HUES6 (cell line): ENCODE measurements at regions not wholly inside any gene's neighbourhood (a gene's known extent, or its start where the extent isn't known, plus 50 kb on each side); places are given as distances from the start of the nearest gene placed in this dataset.

Experiments used
- H3K27ac ChIP-seq: 2 replicates; pipeline ENCODE4 v1.7.0; 2013; ENCODE audit warnings: low read depth, mild to moderate bottlenecking, low read length, inconsistent platforms
- H3K27me3 ChIP-seq: 2 replicates; pipeline ENCODE4 v1.6.1; 2013; ENCODE audit warnings: low read length; ENCODE audit not compliant: control insufficient read depth, insufficient read depth
- H3K36me3 ChIP-seq: 2 replicates; pipeline ENCODE4 v1.6.1; 2013; ENCODE audit warnings: low read length; ENCODE audit not compliant: control insufficient read depth, insufficient read depth
- H3K4me1 ChIP-seq: 2 replicates; pipeline ENCODE4 v1.6.1; 2013; ENCODE audit warnings: low read length; ENCODE audit not compliant: control insufficient read depth, insufficient read depth
- H3K4me3 ChIP-seq: 2 replicates; pipeline ENCODE4 v1.5.1; 2013; ENCODE audit warnings: low read depth, low read length
- H3K9ac ChIP-seq: one replicate; pipeline ENCODE4 v1.6.1; 2013; ENCODE audit warnings: mild to moderate bottlenecking, low read length
- H3K9me3 ChIP-seq: 2 replicates; pipeline ENCODE4 v1.6.1; 2013; ENCODE audit warnings: low read depth, low read length; ENCODE audit not compliant: control insufficient read depth, insufficient read depth

GRCh38 chr13:106898231-106898630 is 330.3 kb upstream of the ARGLU1 start:
- H3K9ac ChIP-seq, result no peak overlapping the region
- no peaks in the 10 kb centered on the region for H3K9me3 ChIP-seq
- no peaks in the 10 kb centered on the region for H3K4me1 ChIP-seq
- H3K4me3 ChIP-seq, result no peak overlapping the region
- no peaks in the 10 kb centered on the region for H3K36me3 ChIP-seq
- no peaks in the 10 kb centered on the region for H3K27me3 ChIP-seq
- H3K27ac ChIP-seq, result no peak overlapping the region

- Histone ChIP-seq H3K27ac (no peak overlapping the region), H3K27me3 (no peaks in the 10 kb centered on the region), H3K36me3 (no peaks in the 10 kb centered on the region), H3K9me3 (peaks cover 34% of the 10 kb centered on the region), H3K9ac (no peak overlapping the region), H3K4me3 (no peak overlapping the region), H3K4me1 (0 out of 2 replicates have a peak, but pooled peaks cover 2% of the 10 kb centered on the region)
Measured at GRCh38 chr13:106888148-106888547, 320.2 kb upstream of the ARGLU1 start.

- H3K9me3 ChIP-seq, result peaks cover 34% of the 10 kb centered on the region
- 0 out of 2 replicates have a peak, but pooled peaks cover 6% of the 10 kb centered on the region for H3K4me1 ChIP-seq
- no peak overlapping the region for H3K9ac ChIP-seq
- H3K4me3 ChIP-seq, result no peak overlapping the region
- H3K27ac ChIP-seq, result no peak overlapping the region
- no peaks in the 10 kb centered on the region for H3K36me3 ChIP-seq
- H3K27me3 ChIP-seq, result no peaks in the 10 kb centered on the region
Measured at GRCh38 chr13:106887686-106888085, 319.7 kb upstream of the ARGLU1 start.

- H3K9ac ChIP-seq, result no peak overlapping the region
- H3K9me3 ChIP-seq, result peaks cover 22% of the 10 kb centered on the region
- no peaks in the 10 kb centered on the region for H3K36me3 ChIP-seq
- H3K27ac ChIP-seq, result no peak overlapping the region
- H3K27me3 ChIP-seq, result no peaks in the 10 kb centered on the region
- H3K4me1 ChIP-seq, result peaks cover 16% of the 10 kb centered on the region
- H3K4me3 ChIP-seq, result no peak overlapping the region
Measured at GRCh38 chr13:106883976-106884375, 316.0 kb upstream of the ARGLU1 start.

- Histone ChIP-seq H3K27me3 (no peaks in the 10 kb centered on the region), H3K4me1 (peaks cover 16% of the 10 kb centered on the region), H3K9me3 (peaks cover 9% of the 10 kb centered on the region), H3K4me3 (no peak overlapping the region), H3K27ac (no peak overlapping the region), H3K36me3 (no peaks in the 10 kb centered on the region), H3K9ac (no peak overlapping the region)
Measured at GRCh38 chr13:106882246-106882645, 314.3 kb upstream of the ARGLU1 start.

GRCh38 chr13:106879806-106880205 is 311.9 kb upstream of the ARGLU1 start:
- Histone ChIP-seq H3K36me3 (no peaks in the 10 kb centered on the region), H3K4me1 (peaks cover 19% of the 10 kb centered on the region), H3K27me3 (no peaks in the 10 kb centered on the region)

GRCh38 chr13:106874323-106874722 is 306.4 kb upstream of the ARGLU1 start:
- peaks cover 3% of the 10 kb centered on the region; the same call in 1 of the 2 replicates for H3K9me3 ChIP-seq
- H3K4me1 ChIP-seq, result peaks cover 10% of the 10 kb centered on the region
- no peaks in the 10 kb centered on the region for H3K27me3 ChIP-seq
- H3K9ac ChIP-seq, result no peak overlapping the region
- no peaks in the 10 kb centered on the region for H3K36me3 ChIP-seq
- no peak overlapping the region for H3K27ac ChIP-seq
- H3K4me3 ChIP-seq, result no peak overlapping the region

More at GRCh38 chr13:106879806-106880205, 311.9 kb upstream of the ARGLU1 start:
- H3K27ac ChIP-seq, result no peak overlapping the region
- H3K9ac ChIP-seq, result no peak overlapping the region
- peaks cover 3% of the 10 kb centered on the region; the same call in 1 of the 2 replicates for H3K9me3 ChIP-seq
- no peak overlapping the region for H3K4me3 ChIP-seq

GRCh38 chr13:106873810-106874209 is 305.9 kb upstream of the ARGLU1 start:
- Histone ChIP-seq H3K27ac (no peak overlapping the region), H3K9ac (no peak overlapping the region), H3K9me3 (peaks cover 2% of the 10 kb centered on the region; the same call in 1 of the 2 replicates), H3K36me3 (no peaks in the 10 kb centered on the region), H3K27me3 (no peaks in the 10 kb centered on the region), H3K4me1 (peaks cover 10% of the 10 kb centered on the region), H3K4me3 (no peak overlapping the region)

GRCh38 chr13:106867249-106867648 is 299.3 kb upstream of the ARGLU1 start:
- Histone ChIP-seq H3K27me3 (no peaks in the 10 kb centered on the region), H3K9ac (no peak overlapping the region), H3K27ac (no peak overlapping the region), H3K4me3 (no peak overlapping the region), H3K4me1 (peaks cover 13% of the 10 kb centered on the region), H3K36me3 (no peaks in the 10 kb centered on the region), H3K9me3 (no peaks in the 10 kb centered on the region)

GRCh38 chr13:106865716-106866440 is 297.9 kb upstream of the ARGLU1 start:
- Histone ChIP-seq H3K4me3 (no peak overlapping the region), H3K27ac (no peak overlapping the region), H3K4me1 (peaks cover 12% of the 10 kb centered on the region), H3K36me3 (no peaks in the 10 kb centered on the region), H3K27me3 (no peaks in the 10 kb centered on the region), H3K9ac (no peak overlapping the region), H3K9me3 (no peaks in the 10 kb centered on the region)

- no peaks in the 10 kb centered on the region for H3K9me3 ChIP-seq
- H3K27ac ChIP-seq, result peak overlapping the region; percentile 95
- H3K4me3 ChIP-seq, result peak overlapping the region; percentile 22; the same call in 1 of the 2 replicates
- no peaks in the 10 kb centered on the region for H3K36me3 ChIP-seq
- H3K4me1 ChIP-seq, result peaks cover 30% of the 10 kb centered on the region
- H3K27me3 ChIP-seq, result no peaks in the 10 kb centered on the region
- peak overlapping the region; percentile 83 for H3K9ac ChIP-seq
Measured at GRCh38 chr13:106859533-106859904, 291.6 kb upstream of the ARGLU1 start.
